ENCODE measurements at regions not wholly inside any gene's neighbourhood (a gene's known extent, or its start where the extent isn't known, plus 50 kb on each side); places are given as distances from the start of the nearest gene placed in this dataset.
A peak's percentile ranks its signal among the peaks of the same experiment; 100 is the strongest.

- H3K36me3 Mint-ChIP-seq (ENCODE audit: low read depth) = no peaks in the 10 kb centered on the region
- H3K27ac Mint-ChIP-seq (ENCODE audit: unreplicated experiment) = no peak overlapping the region
- no peak for DNase-seq (ENCODE audit: low spot score)
- no peak for TF ChIP-seq CTCF (IDR thresholded peaks at IDR 0.05)
- no peaks in the 10 kb centered on the region for H3K9me3 Mint-ChIP-seq (ENCODE audit: low read depth)
- H3K27me3 Mint-ChIP-seq (ENCODE audit: low read depth) = no peaks in the 10 kb centered on the region
- H3K4me3 Mint-ChIP-seq (ENCODE audit: unreplicated experiment) = no peak overlapping the region
- H3K4me1 Mint-ChIP-seq (ENCODE audit: low read depth) = peaks cover 63% of the 10 kb centered on the region
These were observed 371.6 kb upstream of the USP24 start for GRCh38 chr1:55586771-55587170.

- H3K27me3 Mint-ChIP-seq (ENCODE audit: low read depth) = no peaks in the 10 kb centered on the region
- no peak for TF ChIP-seq CTCF (IDR thresholded peaks at IDR 0.05)
These were observed 370.2 kb upstream of the USP24 start for GRCh38 chr1:55585402-55585792.

GRCh38 chr1:55584526-55585401 lies 369.6 kb upstream of the USP24 start:
- TF ChIP-seq CTCF (IDR thresholded peaks at IDR 0.05) = peak; percentile 73
- H3K27ac Mint-ChIP-seq (ENCODE audit: unreplicated experiment) = peak overlapping the region; percentile 18
- H3K4me3 Mint-ChIP-seq (ENCODE audit: unreplicated experiment) = no peak overlapping the region
- no peak for DNase-seq (ENCODE audit: low spot score)
- no peaks in the 10 kb centered on the region for H3K36me3 Mint-ChIP-seq (ENCODE audit: low read depth)
- H3K4me1 Mint-ChIP-seq (ENCODE audit: low read depth) = peaks cover 69% of the 10 kb centered on the region
- H3K27me3 Mint-ChIP-seq (ENCODE audit: low read depth) = no peaks in the 10 kb centered on the region
- H3K9me3 Mint-ChIP-seq (ENCODE audit: low read depth) = no peaks in the 10 kb centered on the region

More at GRCh38 chr1:55585402-55585792, 370.2 kb upstream of the USP24 start:
- H3K4me3 Mint-ChIP-seq (ENCODE audit: unreplicated experiment) = no peak overlapping the region
- H3K9me3 Mint-ChIP-seq (ENCODE audit: low read depth) = no peaks in the 10 kb centered on the region
- peaks cover 71% of the 10 kb centered on the region for H3K4me1 Mint-ChIP-seq (ENCODE audit: low read depth)
- peak overlapping the region; percentile 18 for H3K27ac Mint-ChIP-seq (ENCODE audit: unreplicated experiment)
- H3K36me3 Mint-ChIP-seq (ENCODE audit: low read depth) = no peaks in the 10 kb centered on the region
- no peak for DNase-seq (ENCODE audit: low spot score)

- Mint-ChIP-seq H3K4me1 (ENCODE audit: low read depth) (peaks cover 62% of the 10 kb centered on the region), H3K27me3 (ENCODE audit: low read depth) (no peaks in the 10 kb centered on the region), H3K4me3 (ENCODE audit: unreplicated experiment) (no peak overlapping the region), H3K27ac (ENCODE audit: unreplicated experiment) (no peak overlapping the region), H3K36me3 (ENCODE audit: low read depth) (no peaks in the 10 kb centered on the region), H3K9me3 (ENCODE audit: low read depth) (no peaks in the 10 kb centered on the region)
- TF ChIP-seq CTCF (IDR thresholded peaks at IDR 0.05) = no peak
- DNase-seq (ENCODE audit: low spot score) = no peak
These were observed 366.9 kb upstream of the USP24 start for GRCh38 chr1:55582084-55582483.

GRCh38 chr1:55580845-55581332 lies 365.7 kb upstream of the USP24 start:
- no peaks in the 10 kb centered on the region for H3K27me3 Mint-ChIP-seq (ENCODE audit: low read depth)
- H3K36me3 Mint-ChIP-seq (ENCODE audit: low read depth) = no peaks in the 10 kb centered on the region
- H3K4me1 Mint-ChIP-seq (ENCODE audit: low read depth) = peaks cover 55% of the 10 kb centered on the region
- no peak for DNase-seq (ENCODE audit: low spot score)
- H3K27ac Mint-ChIP-seq (ENCODE audit: unreplicated experiment) = peak overlapping the region; percentile 69
- H3K4me3 Mint-ChIP-seq (ENCODE audit: unreplicated experiment) = no peak overlapping the region
- TF ChIP-seq CTCF (IDR thresholded peaks at IDR 0.05) = no peak
- no peaks in the 10 kb centered on the region for H3K9me3 Mint-ChIP-seq (ENCODE audit: low read depth)

All from chondrocyte (in vitro differentiated cells).